HCT116 (cell line): ENCODE measurements at regions not wholly inside any gene's neighbourhood (a gene's known extent, or its start where the extent isn't known, plus 50 kb on each side); places are given as distances from the start of the nearest gene placed in this dataset.

Experiments
- ATAC-seq: fragments of 200-7000 bp; cut with Tn5 transposase; 2 replicates; pipeline ENCODE4 v1.9.1; 2020; ENCODE audit warnings: mild to moderate bottlenecking, moderate library complexity
- BruUV-seq: library from RNA; stranded (reverse); fragments of 400-500 nt; replicated peaks from 2 replicates; lab custom pipeline; 2021; lab: Mats Ljungman, UMichigan
- CTCF ChIA-PET: fragments of 300-600 bp; sonication (Branson Sonifier 250); formaldehyde crosslinking; loops from one replicate; lab custom pipeline; 2021; ENCODE audit warnings: antibody characterized with exemption; lab: Charles Lee
- POLR2A ChIA-PET: fragments of 300-600, 350-600 bp; sonication (Branson Sonifier 250); formaldehyde crosslinking; loops from one replicate; lab custom pipeline; 2021; ENCODE audit warnings: antibody characterized with exemption; lab: Charles Lee
- RAD21 ChIA-PET, 2 experiments: fragments of 300-600 bp; sonication (Branson Sonifier 250); formaldehyde crosslinking; loops; one replicate each; lab custom pipeline; 2023; ENCODE audit warnings: low total read pairs in 2 of 2; ENCODE audit not compliant: uncharacterized antibody in 2 of 2, unreplicated experiment in 2 of 2, low non-redundant PET in 1 of 2; lab: Charles Lee
- DNase-seq: peaks from one replicate; pipeline ENCODE4 v3.0.0-alpha.2; 2010; ENCODE audit warnings: low read depth, low spot score
- H2AFZ ChIP-seq: fragments of 200-600 bp; shearing (Covaris generic), sonication (generic); 2 replicates; pipeline ENCODE4 v1.6.1; 2017; ENCODE audit warnings: low read depth, mixed run types, mixed read lengths, antibody characterized with exemption, low read length; ENCODE audit not compliant: poor library complexity, severe bottlenecking
- H3K27ac ChIP-seq: 2 replicates; pipeline ENCODE4 v1.5.1; 2012; ENCODE audit warnings: low read depth, low read length
- H3K27me3 ChIP-seq: fragments of 200-600 bp; sonication (generic); 2 replicates; pipeline ENCODE4 v1.6.1; 2016; ENCODE audit warnings: mixed run types, low read length, mixed read lengths; ENCODE audit not compliant: insufficient read depth
- H3K36me3 ChIP-seq, 2 experiments: fragments of 200-500 bp in 1 of 2; fragments of 200-600 bp in 1 of 2; sonication (Bioruptor generic) in 1 of 2; sonication (generic) in 1 of 2; 2 replicates each; pipeline versions ENCODE4 v1.5.1 to v1.6.1; 2014 to 2016; ENCODE audit warnings: low read length in 2 of 2, inconsistent platforms in 1 of 2, mixed read lengths in 1 of 2, mixed run types in 1 of 2; ENCODE audit not compliant: insufficient read depth in 2 of 2, control insufficient read depth in 1 of 2
- H3K4me1 ChIP-seq, 2 experiments: fragments of 200-600 bp in 1 of 2; sonication (generic) in 1 of 2; 2 replicates each; pipeline versions ENCODE4 v1.5.1 to v1.6.1; 2012 to 2017; ENCODE audit warnings: low read length in 2 of 2, inconsistent platforms in 1 of 2, mild to moderate bottlenecking in 1 of 2, mixed read lengths in 1 of 2, mixed run types in 1 of 2, moderate library complexity in 1 of 2; ENCODE audit not compliant: insufficient read depth in 2 of 2, control insufficient read depth in 1 of 2
- H3K4me2 ChIP-seq: fragments of 200-600 bp; sonication (generic); 2 replicates; pipeline ENCODE4 v1.6.1; 2017; ENCODE audit warnings: mixed run types, low read length, mixed read lengths
- H3K4me3 ChIP-seq, 2 experiments: fragments of 200-600 bp in 1 of 2; sonication (generic) in 1 of 2; replicated peaks in 1 of 2; 2 replicates each; pipeline ENCODE4 v1.5.1; 2011 to 2016; ENCODE audit warnings: low read length in 2 of 2, control low read depth in 1 of 2, low read depth in 1 of 2, mild to moderate bottlenecking in 1 of 2, mixed read lengths in 1 of 2, mixed run types in 1 of 2
- H3K79me2 ChIP-seq: fragments of 200-600 bp; sonication (generic); 2 replicates; pipeline ENCODE4 v1.6.1; 2017; ENCODE audit warnings: mild to moderate bottlenecking, mixed run types, low read length, moderate library complexity, mixed read lengths; ENCODE audit not compliant: insufficient read depth
- H3K9ac ChIP-seq: fragments of 200-600 bp; sonication (generic); 2 replicates; pipeline ENCODE4 v1.6.1; 2016; ENCODE audit warnings: low read length, mixed read lengths
- H3K9me2 ChIP-seq: fragments of 200-600 bp; sonication (generic), shearing (Covaris generic); 2 replicates; pipeline ENCODE4 v1.6.1; 2017; ENCODE audit warnings: mixed run types, mild to moderate bottlenecking, moderate library complexity; ENCODE audit not compliant: insufficient read depth
- H3K9me3 ChIP-seq, 2 experiments: fragments of 200-500 bp in 1 of 2; fragments of 200-600 bp in 1 of 2; sonication (Bioruptor generic) in 1 of 2; sonication (generic) in 1 of 2; 2 replicates each; pipeline ENCODE4 v1.6.1; 2014 to 2017; ENCODE audit warnings: low read length in 2 of 2, mixed read lengths in 2 of 2, inconsistent platforms in 1 of 2, low read depth in 1 of 2, mild to moderate bottlenecking in 1 of 2, mixed run types in 1 of 2, moderate library complexity in 1 of 2; ENCODE audit not compliant: control insufficient read depth in 1 of 2, insufficient read depth in 1 of 2
- H4K20me1 ChIP-seq: fragments of 200-600 bp; sonication (generic), shearing (Covaris generic); 2 replicates; pipeline ENCODE4 v1.6.1; 2017; ENCODE audit warnings: mixed run types, mild to moderate bottlenecking, moderate library complexity; ENCODE audit not compliant: insufficient read depth
- CBX3 ChIP-seq: IDR thresholded peaks from 2 replicates; pipeline ENCODE4 v1.6.1; 2012; ENCODE audit warnings: low read depth
- CEBPB ChIP-seq: IDR thresholded peaks from 2 replicates; pipeline ENCODE4 v1.6.1; 2012; ENCODE audit warnings: low read depth
- ELF1 ChIP-seq: IDR thresholded peaks from 2 replicates; pipeline ENCODE4 v1.6.1; 2012; ENCODE audit warnings: low read depth, borderline replicate concordance
- EZH2 ChIP-seq: fragments of 200-600 bp; sonication (generic); IDR thresholded peaks from 2 replicates; pipeline ENCODE4 v1.6.1; 2017; ENCODE audit warnings: antibody characterized with exemption, mixed run types
- EZH2phosphoT487 ChIP-seq: fragments of 200-600 bp; IDR thresholded peaks from 2 replicates; pipeline ENCODE4 v1.6.1; 2018; ENCODE audit warnings: antibody characterized with exemption, borderline replicate concordance
- JUND ChIP-seq: IDR thresholded peaks from 2 replicates; pipeline ENCODE4 v1.6.1; 2012
- POLR2A ChIP-seq: IDR thresholded peaks from 2 replicates; pipeline ENCODE4 v1.7.0; 2011; ENCODE audit warnings: borderline replicate concordance; ENCODE audit not compliant: insufficient read depth, insufficient read length; ENCODE audit errors: extremely low read depth
- POLR2AphosphoS5 ChIP-seq: IDR thresholded peaks from 2 replicates; pipeline ENCODE4 v1.6.1; 2011; ENCODE audit warnings: mild to moderate bottlenecking, low read depth, low read length, moderate library complexity
- SIN3A ChIP-seq: IDR thresholded peaks from 2 replicates; pipeline ENCODE4 v1.6.1; 2012; ENCODE audit warnings: low read depth
- SP1 ChIP-seq: IDR thresholded peaks from 2 replicates; pipeline ENCODE4 v1.6.1; 2012; ENCODE audit warnings: low read depth
- SRF ChIP-seq: IDR thresholded peaks from 2 replicates; pipeline ENCODE4 v1.6.1; 2012; ENCODE audit warnings: low read depth
- TCF7L2 ChIP-seq: IDR thresholded peaks from 2 replicates; pipeline ENCODE4 v1.7.0; 2011; ENCODE audit warnings: borderline replicate concordance, inconsistent platforms; ENCODE audit not compliant: insufficient read depth, insufficient read length; ENCODE audit errors: extremely low read depth
- YY1 ChIP-seq: IDR thresholded peaks from 2 replicates; pipeline ENCODE4 v1.6.1; 2011; ENCODE audit warnings: low read length, low read depth, moderate library complexity, mild to moderate bottlenecking; ENCODE audit not compliant: insufficient replicate concordance; ENCODE audit errors: extremely low read depth
- ZFX ChIP-seq: fragments of 450-650 bp; IDR thresholded peaks from 2 replicates; pipeline ENCODE4 v1.6.1; 2017
- ZNF274 ChIP-seq: fragments of 200-500 bp; sonication (Bioruptor generic); IDR thresholded peaks from 2 replicates; pipeline ENCODE4 v1.6.1; 2014; ENCODE audit warnings: mild to moderate bottlenecking, low read depth, low read length, inconsistent platforms
- intact Hi-C: fragments of 100-400 bp; cut with micrococcal nuclease; formaldehyde crosslinking; loops from 2 replicates; pipeline ENCODE4 v1.10.0; 2022
- TF ChIP-seq, protein P1 (sequence below), 3 experiments: fragments of 200-600 bp in 1 of 3; sonication (generic) in 1 of 3; IDR thresholded peaks in 2 of 3; conservative IDR thresholded peaks in 1 of 3; 2 replicates each; pipeline ENCODE4 v1.5.1; 2012 to 2017; ENCODE audit warnings: low read depth in 2 of 3, low read length in 2 of 3, antibody characterized with exemption in 1 of 3, borderline replicate concordance in 1 of 3, control low read depth in 1 of 3, mild to moderate bottlenecking in 1 of 3, mixed read lengths in 1 of 3, mixed run types in 1 of 3, moderate library complexity in 1 of 3; ENCODE audit not compliant: insufficient read depth in 1 of 3
- TF ChIP-seq, protein P2 (sequence below): IDR thresholded peaks from 2 replicates; pipeline ENCODE4 v1.6.1; 2011; ENCODE audit warnings: mild to moderate bottlenecking, low read length, moderate library complexity; ENCODE audit not compliant: insufficient replicate concordance; ENCODE audit errors: extremely low read depth
- TF ChIP-seq, protein P3 (sequence below): IDR thresholded peaks from 2 replicates; pipeline ENCODE4 v1.6.1; 2012
- TF ChIP-seq, protein P4 (sequence below): IDR thresholded peaks from 2 replicates; pipeline ENCODE4 v1.6.1; 2012; ENCODE audit warnings: low read depth
- TF ChIP-seq, protein P5 (sequence below): IDR thresholded peaks from 2 replicates; pipeline ENCODE4 v1.6.1; 2012

DNA sequence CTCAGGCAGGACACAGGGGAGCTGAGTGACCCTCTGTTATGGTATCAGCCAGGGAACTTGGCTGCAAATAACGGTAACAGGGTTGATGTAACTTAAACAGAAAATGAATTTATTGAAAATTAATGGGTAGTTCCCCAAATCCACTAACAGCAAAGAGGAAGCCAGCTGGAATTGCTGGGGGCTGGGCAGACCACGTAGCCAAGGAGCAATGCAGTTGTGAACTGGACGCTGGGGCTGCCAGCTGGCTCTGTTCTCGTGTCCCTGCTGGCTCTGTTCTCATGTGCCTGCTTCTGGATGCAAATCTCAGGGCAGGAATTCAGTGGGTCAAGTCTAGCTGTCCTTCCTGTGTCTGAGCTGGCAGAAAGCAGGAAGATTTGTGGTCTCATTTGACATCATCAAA lies 1383.3 kb upstream of the TMEM132C start:
- Histone ChIP-seq H3K27ac (no peak overlapping the region), H3K4me2 (no peak overlapping the region), H3K36me3 (no peaks in the 10 kb centered on the region), H3K9me3 (no peaks in the 10 kb centered on the region), H3K79me2 (no peaks in the 10 kb centered on the region), H3K4me3 (no peak overlapping the region), H3K4me1 (no peaks in the 10 kb centered on the region), H3K9me2 (no peaks in the 10 kb centered on the region), H3K9ac (no peak overlapping the region), H4K20me1 (no peaks in the 10 kb centered on the region), H2AFZ (no peak overlapping the region), H3K27me3 (peaks cover 37% of the 10 kb centered on the region; the same call in 1 of the 2 replicates)
- intact Hi-C loops, result no loop called here
- no peak for TF ChIP-seq JUND
- TF ChIP-seq, protein P1, sequence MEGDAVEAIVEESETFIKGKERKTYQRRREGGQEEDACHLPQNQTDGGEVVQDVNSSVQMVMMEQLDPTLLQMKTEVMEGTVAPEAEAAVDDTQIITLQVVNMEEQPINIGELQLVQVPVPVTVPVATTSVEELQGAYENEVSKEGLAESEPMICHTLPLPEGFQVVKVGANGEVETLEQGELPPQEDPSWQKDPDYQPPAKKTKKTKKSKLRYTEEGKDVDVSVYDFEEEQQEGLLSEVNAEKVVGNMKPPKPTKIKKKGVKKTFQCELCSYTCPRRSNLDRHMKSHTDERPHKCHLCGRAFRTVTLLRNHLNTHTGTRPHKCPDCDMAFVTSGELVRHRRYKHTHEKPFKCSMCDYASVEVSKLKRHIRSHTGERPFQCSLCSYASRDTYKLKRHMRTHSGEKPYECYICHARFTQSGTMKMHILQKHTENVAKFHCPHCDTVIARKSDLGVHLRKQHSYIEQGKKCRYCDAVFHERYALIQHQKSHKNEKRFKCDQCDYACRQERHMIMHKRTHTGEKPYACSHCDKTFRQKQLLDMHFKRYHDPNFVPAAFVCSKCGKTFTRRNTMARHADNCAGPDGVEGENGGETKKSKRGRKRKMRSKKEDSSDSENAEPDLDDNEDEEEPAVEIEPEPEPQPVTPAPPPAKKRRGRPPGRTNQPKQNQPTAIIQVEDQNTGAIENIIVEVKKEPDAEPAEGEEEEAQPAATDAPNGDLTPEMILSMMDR (IDR thresholded peaks at IDR 0.05 in 2 of 3, conservative IDR thresholded peaks at IDR 0.05 in 1 of 3; ENCODE audit: borderline replicate concordance in 1 of 3, insufficient read depth in 1 of 3, low read depth in 2 of 3, low read length in 2 of 3), result no peak
- TF ChIP-seq EZH2, result no peak
- TF ChIP-seq, protein P2, sequence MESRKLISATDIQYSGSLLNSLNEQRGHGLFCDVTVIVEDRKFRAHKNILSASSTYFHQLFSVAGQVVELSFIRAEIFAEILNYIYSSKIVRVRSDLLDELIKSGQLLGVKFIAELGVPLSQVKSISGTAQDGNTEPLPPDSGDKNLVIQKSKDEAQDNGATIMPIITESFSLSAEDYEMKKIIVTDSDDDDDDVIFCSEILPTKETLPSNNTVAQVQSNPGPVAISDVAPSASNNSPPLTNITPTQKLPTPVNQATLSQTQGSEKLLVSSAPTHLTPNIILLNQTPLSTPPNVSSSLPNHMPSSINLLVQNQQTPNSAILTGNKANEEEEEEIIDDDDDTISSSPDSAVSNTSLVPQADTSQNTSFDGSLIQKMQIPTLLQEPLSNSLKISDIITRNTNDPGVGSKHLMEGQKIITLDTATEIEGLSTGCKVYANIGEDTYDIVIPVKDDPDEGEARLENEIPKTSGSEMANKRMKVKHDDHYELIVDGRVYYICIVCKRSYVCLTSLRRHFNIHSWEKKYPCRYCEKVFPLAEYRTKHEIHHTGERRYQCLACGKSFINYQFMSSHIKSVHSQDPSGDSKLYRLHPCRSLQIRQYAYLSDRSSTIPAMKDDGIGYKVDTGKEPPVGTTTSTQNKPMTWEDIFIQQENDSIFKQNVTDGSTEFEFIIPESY, result no peak
- TF ChIP-seq EZH2phosphoT487, result no peak
- no peak for TF ChIP-seq TCF7L2
- TF ChIP-seq ZFX, result no peak
- TF ChIP-seq YY1, result no peak
- TF ChIP-seq ELF1, result no peak
- TF ChIP-seq CBX3, result no peak
- TF ChIP-seq, protein P3, sequence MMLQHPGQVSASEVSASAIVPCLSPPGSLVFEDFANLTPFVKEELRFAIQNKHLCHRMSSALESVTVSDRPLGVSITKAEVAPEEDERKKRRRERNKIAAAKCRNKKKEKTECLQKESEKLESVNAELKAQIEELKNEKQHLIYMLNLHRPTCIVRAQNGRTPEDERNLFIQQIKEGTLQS, result no peak
- no peak for TF ChIP-seq SIN3A
- TF ChIP-seq ZNF274, result no peak
- TF ChIP-seq CEBPB, result no peak
- TF ChIP-seq, protein P4, sequence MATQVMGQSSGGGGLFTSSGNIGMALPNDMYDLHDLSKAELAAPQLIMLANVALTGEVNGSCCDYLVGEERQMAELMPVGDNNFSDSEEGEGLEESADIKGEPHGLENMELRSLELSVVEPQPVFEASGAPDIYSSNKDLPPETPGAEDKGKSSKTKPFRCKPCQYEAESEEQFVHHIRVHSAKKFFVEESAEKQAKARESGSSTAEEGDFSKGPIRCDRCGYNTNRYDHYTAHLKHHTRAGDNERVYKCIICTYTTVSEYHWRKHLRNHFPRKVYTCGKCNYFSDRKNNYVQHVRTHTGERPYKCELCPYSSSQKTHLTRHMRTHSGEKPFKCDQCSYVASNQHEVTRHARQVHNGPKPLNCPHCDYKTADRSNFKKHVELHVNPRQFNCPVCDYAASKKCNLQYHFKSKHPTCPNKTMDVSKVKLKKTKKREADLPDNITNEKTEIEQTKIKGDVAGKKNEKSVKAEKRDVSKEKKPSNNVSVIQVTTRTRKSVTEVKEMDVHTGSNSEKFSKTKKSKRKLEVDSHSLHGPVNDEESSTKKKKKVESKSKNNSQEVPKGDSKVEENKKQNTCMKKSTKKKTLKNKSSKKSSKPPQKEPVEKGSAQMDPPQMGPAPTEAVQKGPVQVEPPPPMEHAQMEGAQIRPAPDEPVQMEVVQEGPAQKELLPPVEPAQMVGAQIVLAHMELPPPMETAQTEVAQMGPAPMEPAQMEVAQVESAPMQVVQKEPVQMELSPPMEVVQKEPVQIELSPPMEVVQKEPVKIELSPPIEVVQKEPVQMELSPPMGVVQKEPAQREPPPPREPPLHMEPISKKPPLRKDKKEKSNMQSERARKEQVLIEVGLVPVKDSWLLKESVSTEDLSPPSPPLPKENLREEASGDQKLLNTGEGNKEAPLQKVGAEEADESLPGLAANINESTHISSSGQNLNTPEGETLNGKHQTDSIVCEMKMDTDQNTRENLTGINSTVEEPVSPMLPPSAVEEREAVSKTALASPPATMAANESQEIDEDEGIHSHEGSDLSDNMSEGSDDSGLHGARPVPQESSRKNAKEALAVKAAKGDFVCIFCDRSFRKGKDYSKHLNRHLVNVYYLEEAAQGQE, result no peak
- no peak for TF ChIP-seq SRF
- TF ChIP-seq SP1, result no peak
- TF ChIP-seq, protein P5, sequence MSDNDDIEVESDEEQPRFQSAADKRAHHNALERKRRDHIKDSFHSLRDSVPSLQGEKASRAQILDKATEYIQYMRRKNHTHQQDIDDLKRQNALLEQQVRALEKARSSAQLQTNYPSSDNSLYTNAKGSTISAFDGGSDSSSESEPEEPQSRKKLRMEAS, result no peak
- no peak for TF ChIP-seq POLR2AphosphoS5
- no peak for TF ChIP-seq POLR2A
- DNase-seq (no peak), ATAC-seq (no peak)
- POLR2A ChIA-PET, result no interaction called here
- CTCF ChIA-PET, result interaction anchor here (1.8 kb wide), 1 partner anchor 10 kb away, joined by 3 read pairs; no protein-coding TSS in a partner anchor
- no TSS peak for BruUV-seq
- RAD21 ChIA-PET, result no interaction called here
